ENCODE measurements at regions not wholly inside any gene's neighbourhood (a gene's known extent, or its start where the extent isn't known, plus 50 kb on each side); places are given as distances from the start of the nearest gene placed in this dataset.

DNA sequence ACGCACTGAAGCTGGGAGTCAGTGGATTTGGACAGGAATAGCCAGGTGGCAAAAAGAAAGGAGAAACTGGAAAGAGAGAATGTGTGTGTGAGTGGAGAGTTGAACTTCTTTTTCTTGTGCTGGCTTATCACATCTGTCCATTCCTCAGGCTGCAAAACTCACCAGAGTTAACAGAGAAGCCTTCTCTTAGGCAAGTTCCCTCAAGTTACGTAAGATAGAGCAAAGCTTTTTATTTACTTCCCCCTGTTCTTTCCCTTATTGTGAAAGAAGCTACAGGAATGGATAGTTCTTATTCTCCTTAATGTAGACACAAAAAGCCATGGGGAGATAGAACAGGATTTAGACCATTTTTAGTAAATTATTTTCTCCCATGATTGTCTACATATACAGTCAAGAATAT lies 188.6 kb downstream of the BMP2 start:
- Mint-ChIP-seq H3K36me3 (ENCODE audit: low read depth) (peaks cover 6% of the 10 kb centered on the region; the same call in 2 of the 3 replicates), H3K9me3 (peaks cover 12% of the 10 kb centered on the region; the same call in 2 of the 3 replicates), H3K27ac (no peak overlapping the region), H3K4me1 (no peaks in the 10 kb centered on the region), H3K27me3 (ENCODE audit: insufficient read depth, low read depth, poor library complexity) (peaks cover under 1% of the 10 kb centered on the region), H3K4me3 (no peak overlapping the region)
- H2AFZ ChIP-seq = 0 out of 2 replicates have a peak overlapping the region, but pooled peaks have one; percentile 70
- DNase-seq (ENCODE audit: low spot score) = no peak
- H3F3A ChIP-seq (replicated peaks; ENCODE audit: low read depth) = no peaks in the 10 kb centered on the region
- H3K79me2 ChIP-seq (replicated peaks; ENCODE audit: insufficient read depth) = no peaks in the 10 kb centered on the region
- H3K4me1 ChIP-seq (ENCODE audit: insufficient read depth) = no peaks in the 10 kb centered on the region
- no peak overlapping the region for H3K4me3 ChIP-seq
- no peaks in the 10 kb centered on the region for H4K20me1 ChIP-seq (replicated peaks; ENCODE audit: insufficient read depth)
- TF ChIP-seq ZNF462 (CRISPR knock-in tag; IDR thresholded peaks at IDR 0.05) (no peak), NANOG (IDR thresholded peaks at IDR 0.05; ENCODE audit: borderline replicate concordance) (no peak), JUNB (IDR thresholded peaks at IDR 0.05; ENCODE audit: unreplicated experiment) (no peak)
- no peaks in the 10 kb centered on the region for H3K9me2 ChIP-seq (ENCODE audit: insufficient read depth)
- H3K36me3 ChIP-seq (ENCODE audit: insufficient read depth) = no peaks in the 10 kb centered on the region
- no peak overlapping the region for H3K4me2 ChIP-seq
- H3K27me3 ChIP-seq (ENCODE audit: insufficient read depth) = no peaks in the 10 kb centered on the region
- H3K27ac ChIP-seq (ENCODE audit: low read depth) = no peak overlapping the region
- no peak for ATAC-seq

- Histone ChIP-seq H2AFZ (no peak overlapping the region), H3K36me3 (ENCODE audit: insufficient read depth) (no peaks in the 10 kb centered on the region), H3K9me2 (ENCODE audit: insufficient read depth) (no peaks in the 10 kb centered on the region), H3F3A (replicated peaks; ENCODE audit: low read depth) (no peaks in the 10 kb centered on the region), H3K4me1 (ENCODE audit: insufficient read depth) (no peaks in the 10 kb centered on the region), H3K27ac (ENCODE audit: low read depth) (no peak overlapping the region), H3K79me2 (replicated peaks; ENCODE audit: insufficient read depth) (no peaks in the 10 kb centered on the region), H3K4me3 (no peak overlapping the region), H4K20me1 (replicated peaks; ENCODE audit: insufficient read depth) (no peaks in the 10 kb centered on the region), H3K4me2 (no peak overlapping the region), H3K27me3 (ENCODE audit: insufficient read depth) (no peaks in the 10 kb centered on the region)
- peaks cover 9% of the 10 kb centered on the region; the same call in 2 of the 3 replicates for H3K9me3 Mint-ChIP-seq
- ATAC-seq = no peak
- H3K27ac Mint-ChIP-seq = no peak overlapping the region
- no peak overlapping the region for H3K4me3 Mint-ChIP-seq
- H3K36me3 Mint-ChIP-seq (ENCODE audit: low read depth) = peaks cover 3% of the 10 kb centered on the region; the same call in 2 of the 3 replicates
- no peaks in the 10 kb centered on the region for H3K4me1 Mint-ChIP-seq
- no peak for DNase-seq (ENCODE audit: low spot score)
- peaks cover 5% of the 10 kb centered on the region for H3K27me3 Mint-ChIP-seq (ENCODE audit: insufficient read depth, low read depth, poor library complexity)
- TF ChIP-seq ETS1 (IDR thresholded peaks at IDR 0.05) (no peak), REST (IDR thresholded peaks at IDR 0.05; ENCODE audit: unreplicated experiment) (no peak), STAT1 (IDR thresholded peaks at IDR 0.05; ENCODE audit: unreplicated experiment) (no peak), ZNF331 (CRISPR knock-in tag; IDR thresholded peaks at IDR 0.05; ENCODE audit: low read depth) (no peak)
Observed at GRCh38 chr20:6956574-6956973, 189.1 kb downstream of the BMP2 start.

All from GM23338 (cell line).